ENCODE measurements at regions not wholly inside any gene's neighbourhood (a gene's known extent, or its start where the extent isn't known, plus 50 kb on each side); places are given as distances from the start of the nearest gene placed in this dataset.
"Not testable (repeated sequence)": the region's sequence is repeated elsewhere in the genome, so short reads cannot be mapped to it uniquely, and the experiment has no call there.

DNA sequence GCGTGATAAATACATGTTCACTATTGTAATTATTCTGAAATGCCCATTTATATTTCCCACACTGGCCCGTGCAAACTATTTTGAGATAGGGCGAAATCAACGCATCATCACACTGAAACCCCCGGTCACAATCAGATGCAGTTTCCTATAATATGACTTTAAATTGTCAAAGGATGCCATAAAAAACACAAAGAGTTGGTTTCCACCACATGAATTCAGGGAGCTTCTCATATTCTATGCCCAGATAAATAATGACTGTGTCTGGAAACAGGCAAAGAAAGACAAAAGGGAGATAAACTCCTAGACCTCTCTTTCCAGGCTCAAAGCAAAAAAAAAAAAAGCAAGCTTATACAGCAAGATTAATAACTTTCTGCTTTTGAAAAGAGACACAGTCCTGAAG lies 375.8 kb upstream of the AKR1E2 start:
- peak; percentile 55 to 79 for DNase-seq (ENCODE audit: low read depth in 2 of 2)

DNA sequence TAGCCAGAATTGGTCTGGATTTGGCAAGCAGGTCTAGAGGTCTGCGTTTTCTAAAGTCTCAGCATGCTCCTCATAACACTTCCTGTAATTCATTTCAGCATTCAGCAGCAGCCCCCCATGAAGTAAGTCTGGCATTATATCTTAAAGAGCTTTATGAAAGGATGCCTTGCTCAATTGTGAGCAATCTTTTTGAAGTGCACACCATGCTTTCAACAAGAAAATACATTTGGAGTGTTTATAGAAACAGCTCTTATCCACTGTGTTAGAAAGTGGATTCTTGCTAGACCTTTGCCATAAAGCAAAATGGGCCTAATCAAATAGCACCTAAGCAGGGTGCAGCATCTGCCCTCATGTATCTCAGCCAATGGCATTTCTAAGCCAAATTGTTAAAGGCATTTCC lies 378.0 kb upstream of the AKR1E2 start:
- DNase-seq (ENCODE audit: low read depth in 2 of 2) = peak in 1 of 2 donors; percentile 61

DNA sequence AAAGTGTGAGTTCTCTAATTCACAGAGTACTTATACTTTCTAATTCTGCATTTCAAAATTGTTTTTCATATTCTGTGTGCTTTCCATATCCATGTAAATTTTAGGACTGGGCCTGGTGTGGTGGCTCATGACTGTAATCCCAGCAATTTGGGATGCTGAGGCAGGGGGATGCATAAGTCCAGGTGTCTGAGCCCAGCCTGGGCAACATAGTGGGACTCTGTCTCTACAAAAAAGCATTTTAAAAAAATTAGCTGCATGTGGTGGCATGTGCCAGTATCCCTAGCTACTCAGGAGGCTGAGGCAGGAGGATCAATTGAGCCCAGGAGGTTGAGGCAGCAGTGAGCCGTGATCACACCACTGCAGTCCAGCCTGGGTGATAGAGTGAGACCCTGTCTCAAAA lies 382.6 kb upstream of the AKR1E2 start:
- no peak for DNase-seq (ENCODE audit: low read depth in 2 of 2)

DNA sequence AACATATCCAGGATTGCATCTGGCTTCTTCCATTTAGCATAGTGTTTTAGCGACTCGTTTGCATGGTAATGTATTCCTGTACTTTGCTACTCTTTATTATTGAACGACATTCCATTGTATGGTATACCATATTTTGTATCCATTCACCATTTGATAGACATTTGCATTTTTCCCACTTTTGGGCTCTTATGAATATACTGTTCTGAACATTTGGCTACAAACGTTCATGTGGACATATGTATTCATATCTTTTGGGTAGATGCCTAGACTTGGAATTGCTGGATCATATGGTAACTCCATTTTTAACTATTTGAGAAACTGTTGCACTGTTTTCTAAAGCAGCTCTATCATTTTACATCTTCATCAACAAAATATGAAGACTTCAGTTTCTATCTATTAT lies 383.7 kb upstream of the AKR1E2 start:
- DNase-seq (ENCODE audit: low read depth in 2 of 2) = no peak

DNA sequence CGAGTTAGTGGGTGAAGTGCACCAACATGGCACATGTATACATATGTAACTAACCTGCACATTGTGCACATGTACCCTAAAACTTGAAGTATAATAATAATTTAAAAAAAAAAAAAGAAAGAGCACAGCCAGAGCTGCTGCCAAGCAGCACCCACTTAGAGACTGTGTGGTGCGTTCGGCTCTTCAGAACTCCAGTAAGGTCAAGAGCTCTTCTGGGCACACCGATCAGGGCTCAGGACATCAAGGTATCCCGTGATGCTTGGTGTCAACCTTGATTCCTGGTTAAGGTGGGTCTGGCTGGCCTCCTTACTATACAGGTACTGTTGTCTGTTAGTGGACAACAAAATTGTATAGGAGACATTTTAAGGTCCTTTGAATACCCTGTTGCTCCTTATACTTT lies 385.7 kb upstream of the AKR1E2 start:
- no peak for DNase-seq (ENCODE audit: low read depth in 2 of 2)

DNA sequence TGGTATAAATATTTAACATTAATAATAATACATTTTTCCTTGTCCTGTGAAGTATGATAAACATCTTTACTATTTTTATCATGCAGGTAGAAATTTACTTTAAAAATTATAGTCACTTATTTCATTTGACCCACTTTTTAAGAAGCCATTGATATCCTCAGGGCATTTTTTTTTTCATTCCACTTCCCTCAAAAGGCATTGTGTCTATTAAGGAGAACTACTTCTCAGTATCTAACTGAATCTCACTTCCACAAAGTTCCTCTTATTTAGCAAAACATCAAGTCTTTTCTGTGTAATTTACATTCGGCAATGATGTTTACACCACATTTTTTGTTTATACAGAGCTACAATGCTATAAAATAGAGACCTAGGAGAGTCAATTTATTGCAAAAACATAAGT lies 388.2 kb upstream of the AKR1E2 start:
- no peak for DNase-seq (ENCODE audit: low read depth in 2 of 2)

GRCh38 chr10:4437061-4437460 lies 388.9 kb upstream of the AKR1E2 start:
- no peak for DNase-seq (ENCODE audit: low read depth in 2 of 2)

DNA sequence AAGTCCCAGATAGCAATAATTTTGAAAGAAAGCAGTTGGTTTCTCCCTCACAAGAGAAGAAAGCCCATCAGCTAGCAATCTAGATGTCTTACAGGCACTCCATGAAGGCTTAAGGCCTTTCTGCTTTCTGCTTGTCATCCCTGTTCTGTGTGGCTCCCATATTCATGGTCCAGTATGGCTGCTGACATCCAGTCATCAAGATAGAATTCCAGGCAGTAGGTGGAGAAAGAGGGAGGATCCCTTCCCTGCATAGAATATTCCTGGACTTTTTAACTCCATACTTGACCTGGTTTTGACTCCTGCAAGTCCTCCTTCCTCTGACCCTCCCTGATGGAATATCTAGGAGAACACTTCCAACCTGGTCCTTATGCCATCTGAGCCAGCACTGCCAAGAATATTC lies 389.9 kb upstream of the AKR1E2 start:
- no peak for DNase-seq (ENCODE audit: low read depth in 2 of 2)

DNA sequence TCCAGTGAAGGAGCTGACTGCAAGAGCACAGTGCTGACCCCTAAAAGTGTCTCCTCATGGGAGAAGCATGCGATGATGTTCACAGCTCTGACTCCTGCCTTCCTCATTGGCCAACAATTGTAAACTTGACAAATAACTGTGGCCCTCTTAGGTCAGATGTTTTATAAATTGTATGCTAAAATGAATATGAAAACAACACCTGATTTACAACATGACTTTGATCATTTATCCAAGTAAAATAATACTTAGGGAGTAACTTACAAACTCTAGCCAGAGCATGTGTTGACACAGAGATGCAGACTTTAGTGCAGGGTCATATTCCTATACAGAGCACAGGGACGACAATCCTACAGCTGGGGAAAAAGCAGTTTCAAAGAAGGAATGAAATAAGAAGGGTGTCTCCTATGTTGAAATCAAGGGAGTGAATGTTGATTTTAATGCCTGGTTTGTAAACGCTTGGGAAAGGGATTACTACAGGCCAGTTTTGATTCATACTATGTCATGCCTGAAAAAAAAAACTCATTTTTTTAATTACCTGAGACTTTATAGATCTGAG lies 391.4 kb upstream of the AKR1E2 start:
- no peak for DNase-seq (ENCODE audit: low read depth in 2 of 2)

GRCh38 chr10:4434105-4434504 lies 391.9 kb upstream of the AKR1E2 start:
- DNase-seq (ENCODE audit: low read depth in 2 of 2) = no peak

DNA sequence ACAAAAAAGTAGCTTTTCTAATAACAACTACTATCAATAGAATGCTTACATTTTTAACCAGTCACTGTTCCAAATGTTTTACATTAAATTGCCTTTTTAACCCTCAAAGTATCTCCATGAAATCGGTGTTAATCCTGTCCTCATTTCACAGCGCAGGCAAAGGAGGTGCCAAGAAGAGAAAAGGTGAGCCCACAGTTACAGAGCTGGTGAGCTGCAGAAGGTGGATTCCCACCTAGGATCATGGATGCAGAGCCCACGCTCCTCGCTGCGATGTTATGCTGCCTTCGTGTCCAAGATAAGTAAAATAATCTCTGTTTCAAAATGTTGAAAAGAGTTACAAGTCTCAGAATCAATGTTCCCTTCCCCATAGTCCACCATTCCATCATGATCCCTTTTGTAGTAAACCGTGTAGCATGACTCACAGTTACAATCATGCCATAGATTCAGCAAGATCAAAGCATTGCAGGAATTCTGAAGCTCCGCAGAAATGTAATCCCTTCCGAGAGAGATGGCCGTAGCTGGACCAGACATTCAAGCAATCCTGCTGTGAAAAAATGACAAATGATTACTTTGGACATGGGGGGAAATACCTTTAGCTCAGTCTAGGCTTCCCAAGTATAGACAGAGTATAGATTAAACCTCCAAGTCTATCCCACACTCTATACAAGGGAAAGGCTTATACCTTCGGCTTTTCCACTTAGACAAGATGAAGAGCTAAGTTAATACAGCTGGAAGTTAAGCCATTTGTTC lies 394.7 kb upstream of the AKR1E2 start:
- no peak for DNase-seq (ENCODE audit: low read depth in 2 of 2)

DNA sequence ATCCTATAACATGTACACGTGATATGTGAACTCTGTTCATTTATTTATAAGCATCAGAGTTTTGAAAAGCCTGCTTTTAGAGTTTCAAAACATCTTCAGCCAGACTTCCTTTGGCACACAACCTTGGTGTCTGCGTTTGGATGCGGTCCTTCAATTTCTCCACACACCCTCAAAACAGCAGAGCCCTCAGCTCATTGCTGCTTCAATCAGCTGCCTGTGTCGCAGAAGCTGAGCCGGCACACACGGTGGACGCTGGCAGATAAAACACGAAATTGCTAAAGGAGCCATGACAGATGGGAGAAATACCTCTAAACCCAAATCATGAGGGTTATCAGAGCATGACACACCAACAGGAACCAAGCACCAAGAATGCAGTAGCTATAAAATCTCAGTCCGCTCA lies 396.4 kb upstream of the AKR1E2 start:
- no peak for DNase-seq (ENCODE audit: low read depth in 2 of 2)

DNA sequence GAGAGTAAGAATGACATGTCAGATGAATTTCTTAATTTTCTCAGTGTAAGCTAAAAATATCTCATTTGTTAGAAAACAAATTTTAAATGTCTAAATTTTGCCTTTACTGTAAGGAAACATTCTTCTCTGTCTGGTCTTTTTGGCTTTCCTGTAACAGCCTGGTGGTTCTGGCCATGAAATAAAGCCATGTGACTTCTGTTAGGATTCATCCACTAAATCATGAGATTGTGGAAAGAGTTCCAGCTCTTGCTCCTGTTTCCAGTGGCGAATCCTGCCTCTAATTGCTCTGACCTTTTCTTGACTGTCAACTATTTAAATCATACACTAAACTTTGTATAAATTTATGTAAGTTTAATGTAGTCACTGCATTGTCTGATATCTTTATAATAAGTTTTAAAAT lies 398.5 kb upstream of the AKR1E2 start:
- DNase-seq (ENCODE audit: low read depth in 2 of 2) = no peak

DNA sequence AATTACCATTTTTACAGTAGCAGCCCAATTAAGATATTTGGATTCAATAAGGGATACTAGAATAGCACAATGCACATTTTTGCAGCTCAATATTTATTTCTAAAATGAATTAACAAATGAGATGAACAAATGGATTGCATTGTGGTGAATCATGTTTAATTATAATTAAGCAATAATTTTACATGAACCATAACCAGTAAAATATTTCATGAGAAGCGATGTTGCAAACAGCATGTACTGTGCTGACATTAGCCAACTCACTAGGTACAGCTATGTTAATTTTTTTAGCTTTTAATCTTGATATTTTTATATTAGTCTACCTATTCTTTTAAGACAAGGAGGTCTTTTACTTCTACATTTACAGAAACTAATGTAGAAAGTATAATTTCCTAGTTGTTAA lies 399.1 kb upstream of the AKR1E2 start:
- DNase-seq (ENCODE audit: low read depth in 2 of 2) = no peak

GRCh38 chr10:4409319-4409718 lies 416.7 kb upstream of the AKR1E2 start:
- DNase-seq (ENCODE audit: low read depth in 2 of 2) = no peak

DNA sequence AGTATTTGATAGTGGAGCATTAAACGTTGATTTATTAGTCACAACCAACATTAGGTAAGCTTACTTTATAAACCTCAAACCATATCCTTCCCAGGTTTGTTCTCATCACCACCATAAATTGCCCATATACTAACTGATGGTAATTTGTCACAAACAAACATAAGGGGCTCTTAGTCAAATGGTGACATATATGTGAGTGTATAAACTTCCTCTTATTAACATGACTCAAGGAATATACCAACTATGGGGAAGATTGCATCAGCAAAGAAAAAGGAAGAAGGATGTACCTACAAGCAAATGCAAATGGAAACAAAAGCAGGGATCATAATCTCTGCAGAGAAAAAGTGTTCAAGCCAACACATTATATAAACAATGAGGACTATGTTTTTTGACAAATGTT lies 418.2 kb upstream of the AKR1E2 start:
- DNase-seq (ENCODE audit: low read depth in 2 of 2) = peak in 1 of 2 donors; percentile 49

GRCh38 chr10:4405828-4406227 lies 420.2 kb upstream of the AKR1E2 start:
- DNase-seq (ENCODE audit: low read depth in 2 of 2) = no peak

- no peak for DNase-seq (ENCODE audit: low read depth in 2 of 2)
Observed at GRCh38 chr10:4403638-4404252, 422.3 kb upstream of the AKR1E2 start.

GRCh38 chr10:4401080-4401479 lies 424.9 kb upstream of the AKR1E2 start:
- DNase-seq (ENCODE audit: low read depth in 2 of 2) = not testable (repeated sequence)

DNA sequence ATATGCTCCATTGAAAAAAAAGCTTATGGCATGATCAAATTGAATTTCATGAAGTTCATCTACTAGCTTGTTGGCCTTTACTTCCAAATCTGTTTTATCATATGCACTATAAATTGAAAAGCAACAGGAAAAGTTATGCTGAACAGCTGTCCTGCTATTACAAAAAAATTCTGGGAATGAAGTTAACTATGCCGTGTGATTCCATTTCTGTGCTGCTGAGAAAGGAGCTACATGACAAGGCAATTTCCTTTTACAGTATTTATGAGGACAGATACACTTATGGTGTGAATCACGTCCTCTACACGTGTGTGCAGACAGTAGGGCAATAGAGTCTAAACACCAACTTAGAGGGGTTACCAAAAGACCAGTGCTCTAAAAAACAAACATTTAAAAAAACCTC lies 426.5 kb upstream of the AKR1E2 start:
- DNase-seq (ENCODE audit: low read depth in 2 of 2) = peak in 1 of 2 donors; percentile 70

DNA sequence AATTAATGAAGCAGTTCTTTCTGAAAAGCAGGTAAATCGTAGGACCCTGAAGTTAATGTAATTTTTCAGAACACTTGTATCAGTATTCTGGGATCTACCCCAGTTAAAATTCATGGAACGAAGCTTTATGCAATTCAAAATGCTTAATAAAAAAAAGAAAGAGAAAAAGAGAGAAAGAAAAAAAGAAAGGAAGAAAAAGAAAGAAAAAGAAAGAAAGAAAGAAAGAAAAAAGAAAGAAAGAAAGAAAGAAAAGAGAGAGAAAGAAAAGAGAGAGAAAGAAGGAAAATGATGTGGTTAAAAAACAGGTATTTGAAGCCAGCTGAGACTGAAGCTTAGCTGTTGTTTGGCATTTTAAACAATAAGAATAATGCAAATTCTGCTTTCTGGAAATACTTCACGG lies 427.4 kb upstream of the AKR1E2 start:
- DNase-seq (ENCODE audit: low read depth in 2 of 2) = no peak

- no peak for DNase-seq (ENCODE audit: low read depth in 2 of 2)
Observed at GRCh38 chr10:4397337-4397736, 428.7 kb upstream of the AKR1E2 start.

Data from dermis microvascular lymphatic vessel endothelial cell (primary cell).